WTC11 (cell line): ENCODE measurements at regions not wholly inside any gene's neighbourhood (a gene's known extent, or its start where the extent isn't known, plus 50 kb on each side); places are given as distances from the start of the nearest gene placed in this dataset.

ENCODE experiments used
- ATAC-seq: fragments of 200-7000 bp; cut with Tn5 transposase; 2 replicates; pipeline ENCODE4 v1.10.0; 2021; ENCODE audit warnings: mild to moderate bottlenecking, moderate library complexity
- CTCF ChIA-PET: fragments of 300-600 bp; sonication (Branson Sonifier 250); formaldehyde crosslinking; loops from one replicate; lab custom pipeline; 2021; ENCODE audit warnings: antibody characterized with exemption; lab: Charles Lee
- POLR2A ChIA-PET: fragments of 350-600 bp; sonication (Branson Sonifier 250); formaldehyde crosslinking; loops from one replicate; lab custom pipeline; 2021; ENCODE audit warnings: antibody characterized with exemption; lab: Charles Lee
- DNase-seq: peaks from one replicate; pipeline ENCODE4 v3.0.0; 2021; ENCODE audit warnings: low spot score
- H3K27ac Mint-ChIP-seq: 2 replicates; pipeline ENCODE4 v1.8.0; 2021; ENCODE audit warnings: mixed read lengths
- H3K27me3 Mint-ChIP-seq: 2 replicates; pipeline ENCODE4 v1.8.0; 2021; ENCODE audit warnings: low read depth, mild to moderate bottlenecking, moderate library complexity, mixed read lengths
- H3K36me3 Mint-ChIP-seq: 2 replicates; pipeline ENCODE4 v1.8.0; 2021; ENCODE audit warnings: mixed read lengths
- H3K4me1 Mint-ChIP-seq: 2 replicates; pipeline ENCODE4 v1.8.0; 2022; ENCODE audit warnings: mixed read lengths
- H3K4me3 Mint-ChIP-seq: 2 replicates; pipeline ENCODE4 v1.8.0; 2021; ENCODE audit warnings: mild to moderate bottlenecking, moderate library complexity, mixed read lengths
- H3K9me3 Mint-ChIP-seq: 2 replicates; pipeline ENCODE4 v1.8.0; 2021; ENCODE audit warnings: mixed read lengths
- ESRRA ChIP-seq: sonication (generic); formaldehyde crosslinking; IDR thresholded peaks from 2 replicates; pipeline ENCODE4 v1.8.1; 2022; ENCODE audit warnings: mild to moderate bottlenecking, missing genetic modification reagents, borderline replicate concordance
- GABPB1 ChIP-seq: sonication (generic); formaldehyde crosslinking; IDR thresholded peaks from 2 replicates; pipeline ENCODE4 v1.8.1; 2023; ENCODE audit warnings: mild to moderate bottlenecking, missing genetic modification reagents
- GTF2I ChIP-seq: fragments of 250-450 bp; sonication (Bioruptor Pico); conservative IDR thresholded peaks from 2 replicates; pipeline ENCODE4 v1.4.0; 2021; ENCODE audit warnings: mild to moderate bottlenecking
- NFYB ChIP-seq: sonication (generic); formaldehyde crosslinking; conservative IDR thresholded peaks from 2 replicates; pipeline ENCODE4 v1.8.0; 2022; ENCODE audit warnings: low read depth, missing genetic modification reagents
- TEAD1 ChIP-seq: sonication (generic); formaldehyde crosslinking; IDR thresholded peaks from 2 replicates; pipeline ENCODE4 v1.8.0; 2022; ENCODE audit warnings: mild to moderate bottlenecking, missing genetic modification reagents
- TP53 ChIP-seq: sonication (generic); formaldehyde crosslinking; IDR thresholded peaks from 2 replicates; pipeline ENCODE4 v1.8.1; 2023; ENCODE audit warnings: mild to moderate bottlenecking, missing genetic modification reagents
- ZBTB21 ChIP-seq: sonication (generic); formaldehyde crosslinking; IDR thresholded peaks from 2 replicates; pipeline ENCODE4 v1.8.1; 2023; ENCODE audit warnings: mild to moderate bottlenecking, missing genetic modification reagents, borderline replicate concordance
- ZNF396 ChIP-seq: fragments of 250-450 bp; sonication (Bioruptor Pico); IDR thresholded peaks from 2 replicates; pipeline ENCODE4 v1.8.0; 2021; ENCODE audit warnings: mild to moderate bottlenecking, moderate library complexity, borderline replicate concordance
- TF ChIP-seq, protein P1 (sequence below): sonication (generic); formaldehyde crosslinking; IDR thresholded peaks from 2 replicates; pipeline ENCODE4 v1.8.1; 2023; ENCODE audit warnings: mild to moderate bottlenecking, missing genetic modification reagents
- TF ChIP-seq, protein P2 (sequence below): sonication (generic); formaldehyde crosslinking; IDR thresholded peaks from 2 replicates; pipeline ENCODE4 v1.8.0; 2023; ENCODE audit warnings: missing genetic modification reagents, mild to moderate bottlenecking, borderline replicate concordance
- TF ChIP-seq, protein P3 (sequence below): sonication (generic); formaldehyde crosslinking; IDR thresholded peaks from 2 replicates; pipeline ENCODE4 v1.8.1; 2023; ENCODE audit warnings: mild to moderate bottlenecking, missing genetic modification reagents
- TF ChIP-seq, protein P4 (sequence below): fragments of 250-450 bp; sonication (Bioruptor Pico); conservative IDR thresholded peaks from 2 replicates; pipeline ENCODE4 v1.9.0; 2021; ENCODE audit warnings: mild to moderate bottlenecking
- TF ChIP-seq, protein P5 (sequence below): sonication (generic); formaldehyde crosslinking; IDR thresholded peaks from 2 replicates; pipeline ENCODE4 v1.8.0; 2023; ENCODE audit warnings: missing genetic modification reagents
- TF ChIP-seq, protein P6 (sequence below): sonication (generic); formaldehyde crosslinking; IDR thresholded peaks from 2 replicates; pipeline ENCODE4 v1.8.1; 2022; ENCODE audit warnings: low read depth, mild to moderate bottlenecking, moderate library complexity, missing genetic modification reagents, borderline replicate concordance
- TF ChIP-seq, protein P7 (sequence below): sonication (generic); formaldehyde crosslinking; IDR thresholded peaks from 2 replicates; pipeline ENCODE4 v1.8.1; 2023; ENCODE audit warnings: mild to moderate bottlenecking, missing genetic modification reagents, borderline replicate concordance

DNA sequence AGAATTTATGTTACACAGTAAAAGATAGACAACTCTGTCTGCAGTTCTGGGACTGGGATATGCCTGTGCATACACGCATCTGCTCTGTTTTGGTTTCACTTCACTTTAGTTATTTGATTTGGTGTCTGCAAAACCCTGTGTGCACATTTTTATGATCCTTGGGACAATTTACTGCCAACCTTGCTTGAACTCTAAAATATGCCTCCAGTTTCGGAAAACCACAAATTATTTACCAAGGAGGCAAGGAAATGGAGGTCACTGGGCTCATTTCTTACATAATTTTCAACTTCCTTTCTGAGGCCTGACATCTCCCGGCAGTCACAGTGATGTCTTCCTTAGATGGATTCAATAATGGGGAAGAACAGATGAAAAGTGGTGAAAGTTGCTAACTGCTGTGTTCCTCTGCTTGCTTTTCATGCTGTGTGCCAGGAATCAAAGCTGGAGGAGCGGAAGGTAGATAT, 61.2 kb upstream of the TAF11L2 start:
- H3K9me3 Mint-ChIP-seq, result peaks cover 7% of the 10 kb centered on the region
- TF ChIP-seq, protein P1, sequence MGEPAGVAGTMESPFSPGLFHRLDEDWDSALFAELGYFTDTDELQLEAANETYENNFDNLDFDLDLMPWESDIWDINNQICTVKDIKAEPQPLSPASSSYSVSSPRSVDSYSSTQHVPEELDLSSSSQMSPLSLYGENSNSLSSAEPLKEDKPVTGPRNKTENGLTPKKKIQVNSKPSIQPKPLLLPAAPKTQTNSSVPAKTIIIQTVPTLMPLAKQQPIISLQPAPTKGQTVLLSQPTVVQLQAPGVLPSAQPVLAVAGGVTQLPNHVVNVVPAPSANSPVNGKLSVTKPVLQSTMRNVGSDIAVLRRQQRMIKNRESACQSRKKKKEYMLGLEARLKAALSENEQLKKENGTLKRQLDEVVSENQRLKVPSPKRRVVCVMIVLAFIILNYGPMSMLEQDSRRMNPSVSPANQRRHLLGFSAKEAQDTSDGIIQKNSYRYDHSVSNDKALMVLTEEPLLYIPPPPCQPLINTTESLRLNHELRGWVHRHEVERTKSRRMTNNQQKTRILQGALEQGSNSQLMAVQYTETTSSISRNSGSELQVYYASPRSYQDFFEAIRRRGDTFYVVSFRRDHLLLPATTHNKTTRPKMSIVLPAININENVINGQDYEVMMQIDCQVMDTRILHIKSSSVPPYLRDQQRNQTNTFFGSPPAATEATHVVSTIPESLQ (CRISPR knock-in tag), result no peak
- TF ChIP-seq, protein P2, sequence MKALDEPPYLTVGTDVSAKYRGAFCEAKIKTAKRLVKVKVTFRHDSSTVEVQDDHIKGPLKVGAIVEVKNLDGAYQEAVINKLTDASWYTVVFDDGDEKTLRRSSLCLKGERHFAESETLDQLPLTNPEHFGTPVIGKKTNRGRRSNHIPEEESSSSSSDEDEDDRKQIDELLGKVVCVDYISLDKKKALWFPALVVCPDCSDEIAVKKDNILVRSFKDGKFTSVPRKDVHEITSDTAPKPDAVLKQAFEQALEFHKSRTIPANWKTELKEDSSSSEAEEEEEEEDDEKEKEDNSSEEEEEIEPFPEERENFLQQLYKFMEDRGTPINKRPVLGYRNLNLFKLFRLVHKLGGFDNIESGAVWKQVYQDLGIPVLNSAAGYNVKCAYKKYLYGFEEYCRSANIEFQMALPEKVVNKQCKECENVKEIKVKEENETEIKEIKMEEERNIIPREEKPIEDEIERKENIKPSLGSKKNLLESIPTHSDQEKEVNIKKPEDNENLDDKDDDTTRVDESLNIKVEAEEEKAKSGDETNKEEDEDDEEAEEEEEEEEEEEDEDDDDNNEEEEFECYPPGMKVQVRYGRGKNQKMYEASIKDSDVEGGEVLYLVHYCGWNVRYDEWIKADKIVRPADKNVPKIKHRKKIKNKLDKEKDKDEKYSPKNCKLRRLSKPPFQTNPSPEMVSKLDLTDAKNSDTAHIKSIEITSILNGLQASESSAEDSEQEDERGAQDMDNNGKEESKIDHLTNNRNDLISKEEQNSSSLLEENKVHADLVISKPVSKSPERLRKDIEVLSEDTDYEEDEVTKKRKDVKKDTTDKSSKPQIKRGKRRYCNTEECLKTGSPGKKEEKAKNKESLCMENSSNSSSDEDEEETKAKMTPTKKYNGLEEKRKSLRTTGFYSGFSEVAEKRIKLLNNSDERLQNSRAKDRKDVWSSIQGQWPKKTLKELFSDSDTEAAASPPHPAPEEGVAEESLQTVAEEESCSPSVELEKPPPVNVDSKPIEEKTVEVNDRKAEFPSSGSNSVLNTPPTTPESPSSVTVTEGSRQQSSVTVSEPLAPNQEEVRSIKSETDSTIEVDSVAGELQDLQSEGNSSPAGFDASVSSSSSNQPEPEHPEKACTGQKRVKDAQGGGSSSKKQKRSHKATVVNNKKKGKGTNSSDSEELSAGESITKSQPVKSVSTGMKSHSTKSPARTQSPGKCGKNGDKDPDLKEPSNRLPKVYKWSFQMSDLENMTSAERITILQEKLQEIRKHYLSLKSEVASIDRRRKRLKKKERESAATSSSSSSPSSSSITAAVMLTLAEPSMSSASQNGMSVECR (CRISPR knock-in tag), result no peak
- TF ChIP-seq ZNF396 (CRISPR knock-in tag) (no peak), NFYB (no peak), TEAD1 (CRISPR knock-in tag) (no peak), ESRRA (CRISPR knock-in tag) (no peak), GABPB1 (CRISPR knock-in tag) (no peak), GTF2I (CRISPR knock-in tag) (no peak), ZBTB21 (CRISPR knock-in tag) (no peak), TP53 (no peak)
- TF ChIP-seq, protein P3, sequence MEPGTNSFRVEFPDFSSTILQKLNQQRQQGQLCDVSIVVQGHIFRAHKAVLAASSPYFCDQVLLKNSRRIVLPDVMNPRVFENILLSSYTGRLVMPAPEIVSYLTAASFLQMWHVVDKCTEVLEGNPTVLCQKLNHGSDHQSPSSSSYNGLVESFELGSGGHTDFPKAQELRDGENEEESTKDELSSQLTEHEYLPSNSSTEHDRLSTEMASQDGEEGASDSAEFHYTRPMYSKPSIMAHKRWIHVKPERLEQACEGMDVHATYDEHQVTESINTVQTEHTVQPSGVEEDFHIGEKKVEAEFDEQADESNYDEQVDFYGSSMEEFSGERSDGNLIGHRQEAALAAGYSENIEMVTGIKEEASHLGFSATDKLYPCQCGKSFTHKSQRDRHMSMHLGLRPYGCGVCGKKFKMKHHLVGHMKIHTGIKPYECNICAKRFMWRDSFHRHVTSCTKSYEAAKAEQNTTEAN (CRISPR knock-in tag), result no peak
- TF ChIP-seq, protein P4, sequence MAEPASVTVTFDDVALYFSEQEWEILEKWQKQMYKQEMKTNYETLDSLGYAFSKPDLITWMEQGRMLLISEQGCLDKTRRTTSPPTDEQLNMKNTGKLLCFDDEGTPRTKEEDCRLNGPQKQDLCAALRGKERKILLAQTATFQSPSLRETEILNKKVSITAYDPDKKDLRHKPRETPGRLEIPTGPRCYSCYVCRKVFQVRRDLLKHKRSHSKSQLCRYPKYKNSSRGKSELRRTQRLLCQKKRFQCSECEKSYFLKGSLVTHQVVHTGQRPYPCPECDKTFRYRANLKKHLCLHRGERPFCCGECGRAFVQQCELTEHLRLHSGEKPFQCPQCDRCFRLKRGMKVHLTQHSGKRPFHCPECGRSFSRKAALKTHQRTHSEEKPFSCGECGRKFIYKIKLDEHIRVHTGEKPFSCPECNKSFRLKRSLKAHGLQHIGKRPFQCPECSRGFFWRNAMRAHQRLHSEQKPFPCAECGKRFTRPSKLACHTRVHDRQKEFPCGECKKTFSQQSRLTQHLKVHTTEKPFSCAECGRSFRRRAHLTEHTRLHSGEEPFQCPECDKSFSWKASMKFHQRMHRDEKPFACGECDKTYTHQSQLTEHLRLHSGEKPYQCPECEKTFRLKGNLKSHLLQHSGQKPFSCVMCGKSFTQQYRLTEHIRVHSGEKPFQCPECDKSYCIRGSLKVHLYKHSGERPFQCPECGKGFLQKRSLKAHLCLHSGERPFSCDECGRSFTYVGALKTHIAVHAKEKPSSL (CRISPR knock-in tag), result no peak
- TF ChIP-seq, protein P5, sequence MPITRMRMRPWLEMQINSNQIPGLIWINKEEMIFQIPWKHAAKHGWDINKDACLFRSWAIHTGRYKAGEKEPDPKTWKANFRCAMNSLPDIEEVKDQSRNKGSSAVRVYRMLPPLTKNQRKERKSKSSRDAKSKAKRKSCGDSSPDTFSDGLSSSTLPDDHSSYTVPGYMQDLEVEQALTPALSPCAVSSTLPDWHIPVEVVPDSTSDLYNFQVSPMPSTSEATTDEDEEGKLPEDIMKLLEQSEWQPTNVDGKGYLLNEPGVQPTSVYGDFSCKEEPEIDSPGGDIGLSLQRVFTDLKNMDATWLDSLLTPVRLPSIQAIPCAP, result no peak
- TF ChIP-seq, protein P6, sequence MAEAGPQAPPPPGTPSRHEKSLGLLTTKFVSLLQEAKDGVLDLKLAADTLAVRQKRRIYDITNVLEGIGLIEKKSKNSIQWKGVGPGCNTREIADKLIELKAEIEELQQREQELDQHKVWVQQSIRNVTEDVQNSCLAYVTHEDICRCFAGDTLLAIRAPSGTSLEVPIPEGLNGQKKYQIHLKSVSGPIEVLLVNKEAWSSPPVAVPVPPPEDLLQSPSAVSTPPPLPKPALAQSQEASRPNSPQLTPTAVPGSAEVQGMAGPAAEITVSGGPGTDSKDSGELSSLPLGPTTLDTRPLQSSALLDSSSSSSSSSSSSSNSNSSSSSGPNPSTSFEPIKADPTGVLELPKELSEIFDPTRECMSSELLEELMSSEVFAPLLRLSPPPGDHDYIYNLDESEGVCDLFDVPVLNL (CRISPR knock-in tag), result no peak
- TF ChIP-seq, protein P7, sequence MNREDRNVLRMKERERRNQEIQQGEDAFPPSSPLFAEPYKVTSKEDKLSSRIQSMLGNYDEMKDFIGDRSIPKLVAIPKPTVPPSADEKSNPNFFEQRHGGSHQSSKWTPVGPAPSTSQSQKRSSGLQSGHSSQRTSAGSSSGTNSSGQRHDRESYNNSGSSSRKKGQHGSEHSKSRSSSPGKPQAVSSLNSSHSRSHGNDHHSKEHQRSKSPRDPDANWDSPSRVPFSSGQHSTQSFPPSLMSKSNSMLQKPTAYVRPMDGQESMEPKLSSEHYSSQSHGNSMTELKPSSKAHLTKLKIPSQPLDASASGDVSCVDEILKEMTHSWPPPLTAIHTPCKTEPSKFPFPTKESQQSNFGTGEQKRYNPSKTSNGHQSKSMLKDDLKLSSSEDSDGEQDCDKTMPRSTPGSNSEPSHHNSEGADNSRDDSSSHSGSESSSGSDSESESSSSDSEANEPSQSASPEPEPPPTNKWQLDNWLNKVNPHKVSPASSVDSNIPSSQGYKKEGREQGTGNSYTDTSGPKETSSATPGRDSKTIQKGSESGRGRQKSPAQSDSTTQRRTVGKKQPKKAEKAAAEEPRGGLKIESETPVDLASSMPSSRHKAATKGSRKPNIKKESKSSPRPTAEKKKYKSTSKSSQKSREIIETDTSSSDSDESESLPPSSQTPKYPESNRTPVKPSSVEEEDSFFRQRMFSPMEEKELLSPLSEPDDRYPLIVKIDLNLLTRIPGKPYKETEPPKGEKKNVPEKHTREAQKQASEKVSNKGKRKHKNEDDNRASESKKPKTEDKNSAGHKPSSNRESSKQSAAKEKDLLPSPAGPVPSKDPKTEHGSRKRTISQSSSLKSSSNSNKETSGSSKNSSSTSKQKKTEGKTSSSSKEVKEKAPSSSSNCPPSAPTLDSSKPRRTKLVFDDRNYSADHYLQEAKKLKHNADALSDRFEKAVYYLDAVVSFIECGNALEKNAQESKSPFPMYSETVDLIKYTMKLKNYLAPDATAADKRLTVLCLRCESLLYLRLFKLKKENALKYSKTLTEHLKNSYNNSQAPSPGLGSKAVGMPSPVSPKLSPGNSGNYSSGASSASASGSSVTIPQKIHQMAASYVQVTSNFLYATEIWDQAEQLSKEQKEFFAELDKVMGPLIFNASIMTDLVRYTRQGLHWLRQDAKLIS (CRISPR knock-in tag), result no peak
- no peaks in the 10 kb centered on the region for H3K27me3 Mint-ChIP-seq
- H3K27ac Mint-ChIP-seq, result no peak overlapping the region
- ChIA-PET POLR2A (no interaction called here), CTCF (interaction anchor here (3.3 kb wide), 1 partner anchor 220 kb away, joined by 26 read pairs; the partner anchor contains the start of gene BASP1)
- DNase-seq (no peak), ATAC-seq (no peak)
- H3K4me3 Mint-ChIP-seq, result no peak overlapping the region
- H3K36me3 Mint-ChIP-seq, result 0 out of 2 replicates have a peak, but pooled peaks cover 2% of the 10 kb centered on the region
- H3K4me1 Mint-ChIP-seq, result peaks cover 25% of the 10 kb centered on the region
